GM18499 (cell line): ENCODE measurements at regions not wholly inside any gene's neighbourhood (a gene's known extent, or its start where the extent isn't known, plus 50 kb on each side); places are given as distances from the start of the nearest gene placed in this dataset.
A peak's percentile ranks its signal among the peaks of the same experiment; 100 is the strongest.
"Not testable (repeated sequence)": the region's sequence is repeated elsewhere in the genome, so short reads cannot be mapped to it uniquely, and the experiment has no call there.

Experiments used
- ATAC-seq: cut with Tn5 transposase; IDR thresholded peaks from one replicate; pipeline ENCODE4 v1.9.1; 2021; ENCODE audit warnings: moderate number of reproducible peaks; ENCODE audit not compliant: insufficient read depth, unreplicated experiment

GRCh38 chr12:27133022-27133590, 50.7 kb upstream of the C12orf71 start:
- no peak for ATAC-seq

- no peak for ATAC-seq
Observed at GRCh38 chr12:27140478-27140969, 58.1 kb upstream of the C12orf71 start.

- ATAC-seq: no peak
Observed at GRCh38 chr12:27142101-27142721, 59.8 kb upstream of the C12orf71 start.

- no peak for ATAC-seq
Observed at GRCh38 chr12:27143256-27144069, 61.1 kb upstream of the C12orf71 start.

- peak; percentile 45 for ATAC-seq
Observed at GRCh38 chr12:27145725-27146124, 63.3 kb upstream of the C12orf71 start.

GRCh38 chr12:27148373-27148772, 66.0 kb upstream of the C12orf71 start:
- ATAC-seq: no peak

DNA sequence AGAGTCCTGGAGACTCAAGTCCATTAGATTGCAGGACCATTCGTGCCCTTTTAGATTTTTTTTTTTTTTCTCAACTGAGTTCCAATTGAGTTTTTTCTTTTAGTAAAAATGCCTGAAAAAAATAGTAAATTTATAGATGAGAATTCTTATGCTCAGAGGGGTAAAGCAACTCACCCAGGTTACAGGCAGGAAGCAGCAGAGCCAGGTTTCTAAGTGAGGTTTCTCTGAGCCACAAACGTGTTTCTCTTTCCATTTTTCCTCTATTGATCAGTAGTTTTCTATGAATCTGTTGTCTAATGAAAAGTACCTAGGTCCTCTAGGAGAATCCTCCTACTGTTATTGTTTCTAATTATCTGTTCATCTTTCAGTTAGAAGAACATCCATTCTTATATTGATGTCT, 66.4 kb upstream of the C12orf71 start:
- no peak for ATAC-seq

GRCh38 chr12:27151479-27151878, 69.1 kb upstream of the C12orf71 start:
- no peak for ATAC-seq

GRCh38 chr12:27158297-27158696, 75.9 kb upstream of the C12orf71 start:
- ATAC-seq: no peak

- ATAC-seq: peak; percentile 56
Observed at GRCh38 chr12:27161458-27162228, 79.3 kb upstream of the C12orf71 start.

- ATAC-seq: no peak
Observed at GRCh38 chr12:27162229-27162537, 79.8 kb upstream of the C12orf71 start.

GRCh38 chr12:27163048-27163715, 80.8 kb upstream of the C12orf71 start:
- ATAC-seq: no peak

DNA sequence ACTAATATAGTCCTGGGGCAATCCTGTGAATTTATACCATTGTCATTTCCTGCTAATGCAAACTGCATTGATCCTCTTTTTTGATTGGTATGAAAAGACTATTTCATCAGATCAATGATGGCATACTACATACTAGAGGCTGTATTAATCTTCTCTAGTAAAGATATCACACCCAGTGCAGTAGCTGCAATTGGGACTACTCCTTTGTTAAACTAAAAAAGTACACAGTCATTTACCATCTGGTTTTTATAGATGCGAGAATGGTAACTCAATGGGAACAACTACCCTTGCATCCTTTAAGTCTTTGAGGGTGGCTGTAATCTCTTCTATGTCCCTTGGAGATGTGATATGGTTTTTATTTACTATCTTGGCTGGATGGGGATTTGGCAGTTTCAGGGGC, 80.2 kb upstream of the STK38L start:
- ATAC-seq: no peak

DNA sequence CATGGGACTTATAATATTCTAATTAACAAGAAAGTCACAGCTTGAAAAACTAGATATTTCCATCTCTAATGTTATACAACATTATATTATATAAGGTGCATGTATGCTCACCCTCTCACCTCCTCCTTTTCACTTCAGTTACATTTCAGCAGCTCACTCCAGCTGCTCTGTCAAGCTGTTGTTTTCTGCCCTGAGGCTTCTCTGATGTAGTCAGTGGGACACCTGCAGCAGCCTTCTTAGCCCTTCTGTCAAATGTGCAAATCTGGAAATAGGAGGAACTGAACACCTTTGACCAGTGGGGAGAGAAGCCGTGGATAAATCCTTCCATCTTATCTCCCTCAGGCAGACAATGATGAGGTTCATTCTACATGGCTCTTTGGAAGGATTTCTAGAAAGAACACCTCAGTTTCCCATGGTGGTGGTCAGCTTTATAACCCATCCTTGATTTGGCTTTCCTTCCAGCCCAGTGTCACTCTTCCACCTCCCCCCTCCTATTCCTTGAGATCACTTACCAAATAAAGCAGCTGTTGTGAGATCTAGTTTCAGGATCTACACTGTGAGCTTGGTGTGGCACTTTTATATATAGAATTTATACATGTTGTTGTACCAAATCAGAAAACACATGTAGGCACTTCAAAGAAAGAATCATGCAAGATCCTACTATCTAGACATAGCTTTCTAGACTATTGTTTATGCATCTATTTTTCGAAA, 79.6 kb upstream of the STK38L start:
- no peak for ATAC-seq

- not testable (repeated sequence) for ATAC-seq
Observed at GRCh38 chr12:27165958-27166357, 78.1 kb upstream of the STK38L start.

DNA sequence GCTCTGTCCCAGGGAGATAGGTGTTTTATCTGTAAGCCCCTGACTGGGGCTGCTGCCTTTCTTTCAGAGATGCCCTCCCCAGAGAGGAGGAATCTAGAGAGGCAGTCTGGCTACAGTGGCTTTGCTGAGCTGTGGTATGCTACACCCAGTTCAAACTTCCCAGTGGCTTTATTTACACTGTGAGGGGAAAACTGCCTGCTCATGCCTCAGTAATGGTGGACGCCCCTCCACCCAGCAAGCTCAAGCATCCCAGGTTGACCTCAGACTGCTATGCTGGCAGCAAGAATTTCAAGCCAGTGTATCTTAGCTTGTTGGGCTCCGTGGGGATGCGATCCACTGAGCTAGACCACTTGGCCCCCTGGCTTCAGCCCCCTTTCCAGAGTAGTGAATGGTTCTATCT, 72.6 kb upstream of the STK38L start:
- not testable (repeated sequence) for ATAC-seq

GRCh38 chr12:27176765-27177164, 67.3 kb upstream of the STK38L start:
- no peak for ATAC-seq

GRCh38 chr12:27177706-27178105, 66.4 kb upstream of the STK38L start:
- no peak for ATAC-seq

- ATAC-seq: no peak
Observed at GRCh38 chr12:27178255-27178654, 65.8 kb upstream of the STK38L start.
